Naive thymus-derived CD4-positive, alpha-beta T cell (primary cell): ENCODE measurements at regions not wholly inside any gene's neighbourhood (a gene's known extent, or its start where the extent isn't known, plus 50 kb on each side); places are given as distances from the start of the nearest gene placed in this dataset.

Experiments
- ATAC-seq: fragments of 150-1000 bp; cut with Tn5 transposase; 2 replicates; pipeline ENCODE4 v1.10.0; 2021; ENCODE audit warnings: mild to moderate bottlenecking, moderate library complexity
- CTCF ChIA-PET: fragments of 350-600 bp; sonication (Branson Sonifier 250); formaldehyde crosslinking; loops from one replicate; lab custom pipeline; 2021; ENCODE audit warnings: antibody characterized with exemption; lab: Charles Lee
- POLR2A ChIA-PET: fragments of 350-600 bp; sonication (Branson Sonifier 250); formaldehyde crosslinking; loops from one replicate; lab custom pipeline; 2021; ENCODE audit warnings: antibody characterized with exemption, inconsistent platforms; lab: Charles Lee
- DNase-seq, 9 donors: peaks; one replicate each; pipeline versions ENCODE4 v3.0.0 to v3.0.0-alpha.2; 2020 to 2022; ENCODE audit warnings: mixed read lengths in 1 of 9
- H3K27ac ChIP-seq: one replicate; pipeline ENCODE4 v1.7.0; 2013; ENCODE audit warnings: mild to moderate bottlenecking, low read depth, low read length, moderate library complexity
- H3K27me3 ChIP-seq, 2 donors: one replicate each; pipeline ENCODE4 v1.7.0; 2013; ENCODE audit warnings: low read length in 2 of 2, mild to moderate bottlenecking in 2 of 2, moderate library complexity in 2 of 2; ENCODE audit not compliant: control insufficient read depth in 2 of 2, insufficient read depth in 2 of 2
- H3K36me3 ChIP-seq, 3 experiments: 1 replicate in 2 of 3; 2 replicates in 1 of 3; pipeline ENCODE4 v1.7.0; 2013; ENCODE audit warnings: low read length in 3 of 3, mild to moderate bottlenecking in 3 of 3, moderate library complexity in 1 of 3; ENCODE audit not compliant: insufficient read depth in 3 of 3, control insufficient read depth in 2 of 3
- H3K4me1 ChIP-seq, 2 donors: one replicate each; pipeline ENCODE4 v1.7.0; 2013; ENCODE audit warnings: low read length in 2 of 2, mild to moderate bottlenecking in 2 of 2, moderate library complexity in 1 of 2; ENCODE audit not compliant: control insufficient read depth in 2 of 2, insufficient read depth in 2 of 2
- H3K4me3 ChIP-seq: 2 replicates; pipeline ENCODE4 v1.7.0; 2013; ENCODE audit warnings: mild to moderate bottlenecking, low read length
- H3K9me3 ChIP-seq, 3 experiments: 1 replicate in 2 of 3; 2 replicates in 1 of 3; pipeline ENCODE4 v1.7.0; 2013; ENCODE audit warnings: low read length in 3 of 3; ENCODE audit not compliant: control insufficient read depth in 2 of 3
- H3K27ac Mint-ChIP-seq, 9 donors: one replicate each; pipeline ENCODE4 v1.8.0; 2020 to 2022; ENCODE audit warnings: mixed read lengths in 9 of 9, mild to moderate bottlenecking in 8 of 9, moderate library complexity in 5 of 9, inconsistent platforms in 2 of 9
- H3K27me3 Mint-ChIP-seq, 5 donors: one replicate each; pipeline ENCODE4 v1.8.0; 2021 to 2022; ENCODE audit warnings: mixed read lengths in 5 of 5, mild to moderate bottlenecking in 1 of 5
- H3K36me3 Mint-ChIP-seq, 5 donors: one replicate each; pipeline ENCODE4 v1.8.0; 2020 to 2022; ENCODE audit warnings: mixed read lengths in 5 of 5, mild to moderate bottlenecking in 3 of 5, inconsistent platforms in 1 of 5
- H3K4me1 Mint-ChIP-seq, 7 donors: one replicate each; pipeline ENCODE4 v1.8.0; 2020 to 2022; ENCODE audit warnings: mixed read lengths in 7 of 7, mild to moderate bottlenecking in 3 of 7, inconsistent platforms in 1 of 7
- H3K4me3 Mint-ChIP-seq, 10 donors: one replicate each; pipeline ENCODE4 v1.8.0; 2020 to 2022; ENCODE audit warnings: mild to moderate bottlenecking in 10 of 10, mixed read lengths in 10 of 10, moderate library complexity in 6 of 10, inconsistent platforms in 2 of 10
- H3K9me3 Mint-ChIP-seq, 11 donors: one replicate each; pipeline ENCODE4 v1.8.0; 2020 to 2022; ENCODE audit warnings: mixed read lengths in 11 of 11, mild to moderate bottlenecking in 4 of 11, inconsistent platforms in 1 of 11, moderate library complexity in 1 of 11
- intact Hi-C, 2 donors: fragments of 100-400 bp; cut with micrococcal nuclease; formaldehyde crosslinking; loops; one replicate each; pipeline ENCODE4 v1.15.1; 2023

GRCh38 chr12:73529231-73529630, 1008.4 kb upstream of the ATXN7L3B start:
- ATAC-seq = no peak
- H3K27ac Mint-ChIP-seq = no peak overlapping the region
- Histone ChIP-seq H3K9me3 (no peaks in the 10 kb centered on the region), H3K27ac (no peak overlapping the region), H3K36me3 (no peaks in the 10 kb centered on the region), H3K27me3 (no peaks in the 10 kb centered on the region), H3K4me3 (no peak overlapping the region), H3K4me1 (no peaks in the 10 kb centered on the region)
- intact Hi-C loops = no loop called here
- no peaks in the 10 kb centered on the region for H3K27me3 Mint-ChIP-seq
- no peaks in the 10 kb centered on the region for H3K36me3 Mint-ChIP-seq
- CTCF ChIA-PET = no interaction called here
- no peaks in the 10 kb centered on the region for H3K4me1 Mint-ChIP-seq
- POLR2A ChIA-PET = no interaction called here
- no peak overlapping the region for H3K4me3 Mint-ChIP-seq
- no peak for DNase-seq
- peaks cover 0 to 10% (median 2%) of the 10 kb centered on the region in 11 donors for H3K9me3 Mint-ChIP-seq

GRCh38 chr12:73529954-73530353, 1007.7 kb upstream of the ATXN7L3B start:
- Mint-ChIP-seq H3K36me3 (no peaks in the 10 kb centered on the region), H3K27ac (no peak overlapping the region), H3K9me3 (peaks cover 0 to 10% (median 2%) of the 10 kb centered on the region in 11 donors), H3K4me1 (no peaks in the 10 kb centered on the region), H3K27me3 (no peaks in the 10 kb centered on the region), H3K4me3 (no peak overlapping the region)
- Histone ChIP-seq H3K27me3 (no peaks in the 10 kb centered on the region), H3K36me3 (no peaks in the 10 kb centered on the region), H3K9me3 (no peaks in the 10 kb centered on the region), H3K27ac (no peak overlapping the region), H3K4me3 (no peak overlapping the region), H3K4me1 (no peaks in the 10 kb centered on the region)
- intact Hi-C loops = no loop called here
- ATAC-seq (no peak), DNase-seq (no peak)
- ChIA-PET POLR2A (no interaction called here), CTCF (no interaction called here)

- intact Hi-C loops = no loop called here
- DNase-seq (no peak), ATAC-seq (no peak)
- H3K36me3 ChIP-seq = no peaks in the 10 kb centered on the region
- ChIA-PET POLR2A (no interaction called here), CTCF (no interaction called here)
- no peak overlapping the region for H3K27ac Mint-ChIP-seq
- no peaks in the 10 kb centered on the region for H3K27me3 ChIP-seq
- H3K9me3 ChIP-seq = no peaks in the 10 kb centered on the region
- no peak overlapping the region for H3K27ac ChIP-seq
- no peak overlapping the region for H3K4me3 ChIP-seq
- H3K4me3 Mint-ChIP-seq = no peak overlapping the region
- no peaks in the 10 kb centered on the region for H3K4me1 ChIP-seq
- no peaks in the 10 kb centered on the region for H3K36me3 Mint-ChIP-seq
- H3K4me1 Mint-ChIP-seq = no peaks in the 10 kb centered on the region
- H3K9me3 Mint-ChIP-seq = peaks cover 0 to 10% (median 2%) of the 10 kb centered on the region in 11 donors
- H3K27me3 Mint-ChIP-seq = no peaks in the 10 kb centered on the region
Measured at GRCh38 chr12:73531752-73532151, 1005.9 kb upstream of the ATXN7L3B start.

- Histone ChIP-seq H3K4me1 (no peaks in the 10 kb centered on the region), H3K27ac (no peak overlapping the region), H3K4me3 (no peak overlapping the region), H3K36me3 (no peaks in the 10 kb centered on the region), H3K27me3 (no peaks in the 10 kb centered on the region), H3K9me3 (no peaks in the 10 kb centered on the region)
- peaks cover 0 to 10% (median 3%) of the 10 kb centered on the region in 11 donors for H3K9me3 Mint-ChIP-seq
- H3K4me1 Mint-ChIP-seq = no peaks in the 10 kb centered on the region
- no peak overlapping the region for H3K4me3 Mint-ChIP-seq
- no peaks in the 10 kb centered on the region for H3K36me3 Mint-ChIP-seq
- H3K27ac Mint-ChIP-seq = no peak overlapping the region
- CTCF ChIA-PET = no interaction called here
- intact Hi-C loops = no loop called here
- no peaks in the 10 kb centered on the region for H3K27me3 Mint-ChIP-seq
- POLR2A ChIA-PET = no interaction called here
- ATAC-seq (no peak), DNase-seq (no peak)
Measured at GRCh38 chr12:73547421-73547820, 990.2 kb upstream of the ATXN7L3B start.

- ATAC-seq = no peak
Measured at GRCh38 chr12:73585136-73585535, 952.5 kb upstream of the ATXN7L3B start.

GRCh38 chr12:73589220-73589619, 948.4 kb upstream of the ATXN7L3B start:
- no peaks in the 10 kb centered on the region for H3K27me3 ChIP-seq
- H3K36me3 ChIP-seq = no peaks in the 10 kb centered on the region
- POLR2A ChIA-PET = no interaction called here
- Mint-ChIP-seq H3K36me3 (no peaks in the 10 kb centered on the region), H3K4me1 (no peaks in the 10 kb centered on the region), H3K4me3 (no peak overlapping the region), H3K27me3 (no peaks in the 10 kb centered on the region), H3K9me3 (peaks cover 0 to 28% (median 7%) of the 10 kb centered on the region in 11 donors), H3K27ac (no peak overlapping the region)
- no peak overlapping the region for H3K4me3 ChIP-seq
- no peak for ATAC-seq
- H3K4me1 ChIP-seq = no peaks in the 10 kb centered on the region
- intact Hi-C loops = no loop called here
- CTCF ChIA-PET = no interaction called here
- no peak overlapping the region for H3K27ac ChIP-seq
- no peaks in the 10 kb centered on the region for H3K9me3 ChIP-seq
- no peak for DNase-seq

More at GRCh38 chr12:73585136-73585535, 952.5 kb upstream of the ATXN7L3B start:
- Mint-ChIP-seq H3K9me3 (peaks cover 0 to 21% (median 6%) of the 10 kb centered on the region in 11 donors), H3K4me3 (no peak overlapping the region), H3K27ac (no peak overlapping the region), H3K4me1 (no peaks in the 10 kb centered on the region), H3K36me3 (no peaks in the 10 kb centered on the region), H3K27me3 (no peaks in the 10 kb centered on the region)
- Histone ChIP-seq H3K36me3 (no peaks in the 10 kb centered on the region), H3K27ac (no peak overlapping the region), H3K27me3 (no peaks in the 10 kb centered on the region), H3K9me3 (no peaks in the 10 kb centered on the region), H3K4me3 (no peak overlapping the region), H3K4me1 (no peaks in the 10 kb centered on the region)
- DNase-seq = no peak
- ChIA-PET CTCF (no interaction called here), POLR2A (no interaction called here)
- intact Hi-C loops = no loop called here

GRCh38 chr12:73598626-73599025, 939.0 kb upstream of the ATXN7L3B start:
- no peak for DNase-seq
- CTCF ChIA-PET = no interaction called here
- H3K9me3 ChIP-seq = no peaks in the 10 kb centered on the region
- Mint-ChIP-seq H3K27ac (no peak overlapping the region), H3K36me3 (peaks cover 0 to 5% (median 0%) of the 10 kb centered on the region in 5 donors), H3K9me3 (peaks cover 0 to 10% (median 2%) of the 10 kb centered on the region in 11 donors), H3K4me3 (no peak overlapping the region), H3K4me1 (no peaks in the 10 kb centered on the region), H3K27me3 (no peaks in the 10 kb centered on the region)
- H3K27me3 ChIP-seq = no peaks in the 10 kb centered on the region
- no peaks in the 10 kb centered on the region for H3K36me3 ChIP-seq
- ATAC-seq = no peak
- no peaks in the 10 kb centered on the region for H3K4me1 ChIP-seq
- no peak overlapping the region for H3K27ac ChIP-seq
- H3K4me3 ChIP-seq = no peak overlapping the region
- intact Hi-C loops = no loop called here
- POLR2A ChIA-PET = no interaction called here
